ENCODE measurements at regions not wholly inside any gene's neighbourhood (a gene's known extent, or its start where the extent isn't known, plus 50 kb on each side); places are given as distances from the start of the nearest gene placed in this dataset.

- TF ChIP-seq POLR2AphosphoS5 (IDR thresholded peaks at IDR 0.05; ENCODE audit: borderline replicate concordance, low read depth, low read length) (no peak), EZH2 (IDR thresholded peaks at IDR 0.05) (no peak)
Measured at GRCh38 chr2:199085261-199085660, 372.5 kb downstream of the SATB2 start.
